ENCODE measurements at regions not wholly inside any gene's neighbourhood (a gene's known extent, or its start where the extent isn't known, plus 50 kb on each side); places are given as distances from the start of the nearest gene placed in this dataset.

DNA sequence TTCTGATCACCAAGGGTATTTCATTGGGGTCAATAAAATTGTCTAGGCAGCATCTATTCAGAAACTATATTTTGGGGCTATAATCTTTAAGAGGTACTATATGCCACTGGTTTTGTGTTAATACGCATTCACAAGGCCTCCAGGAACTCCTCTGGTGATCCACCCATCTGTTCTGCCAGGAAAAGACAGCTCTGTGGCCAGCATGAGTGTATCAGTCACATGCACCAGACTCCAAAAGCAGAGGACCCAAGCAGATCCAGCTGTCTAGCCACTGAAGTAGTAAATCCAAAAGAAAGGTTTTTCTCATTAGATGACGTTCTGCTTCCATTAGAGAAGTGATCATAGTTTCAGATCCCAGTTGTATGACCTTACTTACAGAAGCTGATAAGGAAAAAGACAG, 199.6 kb upstream of the CELF2 start:
- Histone ChIP-seq H3K4me1 (ENCODE audit: control insufficient read depth, extremely low read depth, insufficient read depth, low read length) (peaks cover 7% of the 10 kb centered on the region), H3K4me2 (ENCODE audit: control insufficient read depth, extremely low read depth, insufficient read depth, low read depth, low read length) (no peak overlapping the region), H3K9me1 (ENCODE audit: control insufficient read depth, extremely low read depth, insufficient read depth, low read length) (no peaks in the 10 kb centered on the region), H3K9ac (ENCODE audit: control insufficient read depth, extremely low read depth, insufficient read depth, low read length) (no peak overlapping the region), H3K27me3 (ENCODE audit: control insufficient read depth, extremely low read depth, insufficient read depth, low read length) (no peaks in the 10 kb centered on the region), H3K27ac (ENCODE audit: control insufficient read depth, insufficient read depth, low read length) (no peak overlapping the region), H3K4me3 (ENCODE audit: control insufficient read depth in 2 of 3, extremely low read depth in 1 of 3, insufficient read depth in 2 of 3, low read depth in 1 of 3, low read length in 3 of 3) (no peak overlapping the region), H3K36me3 (ENCODE audit: control insufficient read depth in 2 of 2, extremely low read depth in 1 of 2, insufficient read depth in 2 of 2, low read length in 2 of 2) (no peaks in the 10 kb centered on the region), H4K20me1 (ENCODE audit: control insufficient read depth, extremely low read depth, insufficient read depth, low read length) (no peaks in the 10 kb centered on the region), H3K9me3 (ENCODE audit: control insufficient read depth, low read depth, low read length) (no peaks in the 10 kb centered on the region), H2AFZ (ENCODE audit: control insufficient read depth, low read length) (no peak overlapping the region), H3K79me2 (ENCODE audit: control insufficient read depth, insufficient read depth, low read length) (no peaks in the 10 kb centered on the region)
- no peak for FAIRE-seq
- TF ChIP-seq CTCF (optimal IDR thresholded peaks at IDR 0.05 in 1 of 3, IDR thresholded peaks at IDR 0.05 in 1 of 3, conservative IDR thresholded peaks at IDR 0.05 in 1 of 3; ENCODE audit: extremely low read depth in 1 of 3, insufficient read depth in 2 of 3, low read length in 3 of 3) (no peak), EZH2 (IDR thresholded peaks at IDR 0.05; ENCODE audit: low read length) (no peak)
- dilution Hi-C loops (cut with MboI; ENCODE audit: extremely low pct_ligation_motif_present, low sequenced_read_pairs), result no loop called here
- no peak for DNase-seq (ENCODE audit: low read depth, low spot score)

GRCh38 chr10:10819206-10819856, 198.3 kb upstream of the CELF2 start:
- H3K9ac ChIP-seq (ENCODE audit: control insufficient read depth, extremely low read depth, insufficient read depth, low read length), result no peak overlapping the region
- TF ChIP-seq CTCF (optimal IDR thresholded peaks at IDR 0.05 in 1 of 3, IDR thresholded peaks at IDR 0.05 in 1 of 3, conservative IDR thresholded peaks at IDR 0.05 in 1 of 3; ENCODE audit: extremely low read depth in 1 of 3, insufficient read depth in 2 of 3, low read length in 3 of 3), result no peak
- TF ChIP-seq EZH2 (IDR thresholded peaks at IDR 0.05; ENCODE audit: low read length), result no peak
- H3K36me3 ChIP-seq (ENCODE audit: control insufficient read depth in 2 of 2, extremely low read depth in 1 of 2, insufficient read depth in 2 of 2, low read length in 2 of 2), result no peaks in the 10 kb centered on the region
- no peak overlapping the region for H3K27ac ChIP-seq (ENCODE audit: control insufficient read depth, insufficient read depth, low read length)
- no peaks in the 10 kb centered on the region for H4K20me1 ChIP-seq (ENCODE audit: control insufficient read depth, extremely low read depth, insufficient read depth, low read length)
- no peak overlapping the region for H2AFZ ChIP-seq (ENCODE audit: control insufficient read depth, low read length)
- H3K4me3 ChIP-seq (ENCODE audit: control insufficient read depth in 2 of 3, extremely low read depth in 1 of 3, insufficient read depth in 2 of 3, low read depth in 1 of 3, low read length in 3 of 3), result no peak overlapping the region
- DNase-seq (ENCODE audit: low read depth, low spot score) (no peak), FAIRE-seq (peak; percentile 26)
- no peaks in the 10 kb centered on the region for H3K27me3 ChIP-seq (ENCODE audit: control insufficient read depth, extremely low read depth, insufficient read depth, low read length)
- no peaks in the 10 kb centered on the region for H3K9me1 ChIP-seq (ENCODE audit: control insufficient read depth, extremely low read depth, insufficient read depth, low read length)
- H3K79me2 ChIP-seq (ENCODE audit: control insufficient read depth, insufficient read depth, low read length), result no peaks in the 10 kb centered on the region
- peaks cover 7% of the 10 kb centered on the region for H3K4me1 ChIP-seq (ENCODE audit: control insufficient read depth, extremely low read depth, insufficient read depth, low read length)
- no peak overlapping the region for H3K4me2 ChIP-seq (ENCODE audit: control insufficient read depth, extremely low read depth, insufficient read depth, low read depth, low read length)
- H3K9me3 ChIP-seq (ENCODE audit: control insufficient read depth, low read depth, low read length), result no peaks in the 10 kb centered on the region
- dilution Hi-C loops (cut with MboI; ENCODE audit: extremely low pct_ligation_motif_present, low sequenced_read_pairs), result no loop called here
